ENCODE measurements at regions not wholly inside any gene's neighbourhood (a gene's known extent, or its start where the extent isn't known, plus 50 kb on each side); places are given as distances from the start of the nearest gene placed in this dataset.

DNA sequence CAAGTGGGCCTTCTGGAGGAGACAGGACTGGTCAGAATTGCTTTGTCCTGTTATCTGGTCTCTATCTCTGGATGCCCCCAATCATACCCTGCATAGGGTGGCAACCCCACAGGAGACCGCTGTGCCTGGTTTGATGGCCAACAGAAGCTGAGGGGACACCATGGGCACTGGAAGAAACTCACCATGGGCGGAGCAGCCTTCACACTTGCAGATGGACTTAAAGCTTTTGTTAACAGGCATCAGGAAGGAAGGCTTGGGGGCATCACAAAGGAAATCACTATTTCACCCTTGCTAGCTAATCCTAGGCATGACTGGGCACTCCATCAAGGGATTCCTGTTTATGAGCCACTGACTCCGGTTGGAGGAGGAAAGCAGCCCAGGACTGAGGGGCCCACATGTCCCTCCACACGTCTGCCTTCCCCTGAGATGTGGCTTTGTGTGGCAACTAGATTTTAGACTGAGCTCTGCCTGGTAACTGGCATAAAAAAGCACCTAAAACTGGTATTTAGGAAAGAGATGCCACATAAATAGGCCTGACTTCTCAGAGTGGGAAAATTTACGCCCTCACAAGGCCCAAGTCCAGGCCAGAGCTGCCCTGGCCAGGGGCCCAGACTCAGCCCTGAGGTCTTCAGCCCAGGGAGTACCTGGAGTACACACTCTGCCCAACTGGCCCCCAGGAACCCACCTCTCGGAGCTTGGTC lies 57.0 kb upstream of the LYVE1 start:
- H3K9me3 ChIP-seq (ENCODE audit: control insufficient read depth, insufficient read depth, low read depth, low read length), result no peaks in the 10 kb centered on the region
- H3K27me3 ChIP-seq (ENCODE audit: control insufficient read depth, insufficient read depth, low read length), result peaks cover 3% of the 10 kb centered on the region; the same call in 1 of the 2 replicates
- no peak overlapping the region for H3K4me3 ChIP-seq (ENCODE audit: low read depth in 2 of 2, low read length in 2 of 2)
- CTCF ChIA-PET, result interaction anchor here (0.5 to 1.1 kb wide), 3 partner anchors 99 to 259 kb away, joined by 3 to 7 read pairs (median 4); no protein-coding TSS in a partner anchor
- BruUV-seq (replicated peaks), result no TSS peak
- no peak overlapping the region; the same call in 1 of the 2 replicates for H3K27ac ChIP-seq (ENCODE audit: low read length)
- ATAC-seq (no peak), DNase-seq (ENCODE audit: low read depth, low spot score) (no peak)
- no peaks in the 10 kb centered on the region for H3K36me3 ChIP-seq (ENCODE audit: control insufficient read depth, insufficient read depth, low read length)
- in situ Hi-C loops (cut with HindIII; ENCODE audit: low pct_unique_long_range_greater_than_20kb, low sequenced_read_pairs), result no loop called here
- intact Hi-C loops (cut with micrococcal nuclease; ENCODE audit: unreplicated experiment), result loop anchor here (2.0 kb wide), 1 partner anchor 109 kb away; no protein-coding TSS in a partner anchor
- TF ChIP-seq TCF7L2 (IDR thresholded peaks at IDR 0.05; ENCODE audit: low read depth, low read length) (no peak), SIN3A (IDR thresholded peaks at IDR 0.05; ENCODE audit: borderline replicate concordance, insufficient read depth, low read depth, low read length) (no peak), POLR2AphosphoS5 (IDR thresholded peaks at IDR 0.05; ENCODE audit: low read depth, low read length) (no peak)
- TF ChIP-seq, protein P1, sequence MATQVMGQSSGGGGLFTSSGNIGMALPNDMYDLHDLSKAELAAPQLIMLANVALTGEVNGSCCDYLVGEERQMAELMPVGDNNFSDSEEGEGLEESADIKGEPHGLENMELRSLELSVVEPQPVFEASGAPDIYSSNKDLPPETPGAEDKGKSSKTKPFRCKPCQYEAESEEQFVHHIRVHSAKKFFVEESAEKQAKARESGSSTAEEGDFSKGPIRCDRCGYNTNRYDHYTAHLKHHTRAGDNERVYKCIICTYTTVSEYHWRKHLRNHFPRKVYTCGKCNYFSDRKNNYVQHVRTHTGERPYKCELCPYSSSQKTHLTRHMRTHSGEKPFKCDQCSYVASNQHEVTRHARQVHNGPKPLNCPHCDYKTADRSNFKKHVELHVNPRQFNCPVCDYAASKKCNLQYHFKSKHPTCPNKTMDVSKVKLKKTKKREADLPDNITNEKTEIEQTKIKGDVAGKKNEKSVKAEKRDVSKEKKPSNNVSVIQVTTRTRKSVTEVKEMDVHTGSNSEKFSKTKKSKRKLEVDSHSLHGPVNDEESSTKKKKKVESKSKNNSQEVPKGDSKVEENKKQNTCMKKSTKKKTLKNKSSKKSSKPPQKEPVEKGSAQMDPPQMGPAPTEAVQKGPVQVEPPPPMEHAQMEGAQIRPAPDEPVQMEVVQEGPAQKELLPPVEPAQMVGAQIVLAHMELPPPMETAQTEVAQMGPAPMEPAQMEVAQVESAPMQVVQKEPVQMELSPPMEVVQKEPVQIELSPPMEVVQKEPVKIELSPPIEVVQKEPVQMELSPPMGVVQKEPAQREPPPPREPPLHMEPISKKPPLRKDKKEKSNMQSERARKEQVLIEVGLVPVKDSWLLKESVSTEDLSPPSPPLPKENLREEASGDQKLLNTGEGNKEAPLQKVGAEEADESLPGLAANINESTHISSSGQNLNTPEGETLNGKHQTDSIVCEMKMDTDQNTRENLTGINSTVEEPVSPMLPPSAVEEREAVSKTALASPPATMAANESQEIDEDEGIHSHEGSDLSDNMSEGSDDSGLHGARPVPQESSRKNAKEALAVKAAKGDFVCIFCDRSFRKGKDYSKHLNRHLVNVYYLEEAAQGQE (IDR thresholded peaks at IDR 0.05; ENCODE audit: insufficient read depth in 1 of 2, low read depth in 2 of 2, low read length in 1 of 2), result no peak
- TF ChIP-seq, protein P2, sequence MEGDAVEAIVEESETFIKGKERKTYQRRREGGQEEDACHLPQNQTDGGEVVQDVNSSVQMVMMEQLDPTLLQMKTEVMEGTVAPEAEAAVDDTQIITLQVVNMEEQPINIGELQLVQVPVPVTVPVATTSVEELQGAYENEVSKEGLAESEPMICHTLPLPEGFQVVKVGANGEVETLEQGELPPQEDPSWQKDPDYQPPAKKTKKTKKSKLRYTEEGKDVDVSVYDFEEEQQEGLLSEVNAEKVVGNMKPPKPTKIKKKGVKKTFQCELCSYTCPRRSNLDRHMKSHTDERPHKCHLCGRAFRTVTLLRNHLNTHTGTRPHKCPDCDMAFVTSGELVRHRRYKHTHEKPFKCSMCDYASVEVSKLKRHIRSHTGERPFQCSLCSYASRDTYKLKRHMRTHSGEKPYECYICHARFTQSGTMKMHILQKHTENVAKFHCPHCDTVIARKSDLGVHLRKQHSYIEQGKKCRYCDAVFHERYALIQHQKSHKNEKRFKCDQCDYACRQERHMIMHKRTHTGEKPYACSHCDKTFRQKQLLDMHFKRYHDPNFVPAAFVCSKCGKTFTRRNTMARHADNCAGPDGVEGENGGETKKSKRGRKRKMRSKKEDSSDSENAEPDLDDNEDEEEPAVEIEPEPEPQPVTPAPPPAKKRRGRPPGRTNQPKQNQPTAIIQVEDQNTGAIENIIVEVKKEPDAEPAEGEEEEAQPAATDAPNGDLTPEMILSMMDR (IDR thresholded peaks at IDR 0.05), result no peak
- POLR2A ChIA-PET, result no interaction called here
- H3K4me1 ChIP-seq (ENCODE audit: control insufficient read depth, insufficient read depth, low read length), result no peaks in the 10 kb centered on the region

DNA sequence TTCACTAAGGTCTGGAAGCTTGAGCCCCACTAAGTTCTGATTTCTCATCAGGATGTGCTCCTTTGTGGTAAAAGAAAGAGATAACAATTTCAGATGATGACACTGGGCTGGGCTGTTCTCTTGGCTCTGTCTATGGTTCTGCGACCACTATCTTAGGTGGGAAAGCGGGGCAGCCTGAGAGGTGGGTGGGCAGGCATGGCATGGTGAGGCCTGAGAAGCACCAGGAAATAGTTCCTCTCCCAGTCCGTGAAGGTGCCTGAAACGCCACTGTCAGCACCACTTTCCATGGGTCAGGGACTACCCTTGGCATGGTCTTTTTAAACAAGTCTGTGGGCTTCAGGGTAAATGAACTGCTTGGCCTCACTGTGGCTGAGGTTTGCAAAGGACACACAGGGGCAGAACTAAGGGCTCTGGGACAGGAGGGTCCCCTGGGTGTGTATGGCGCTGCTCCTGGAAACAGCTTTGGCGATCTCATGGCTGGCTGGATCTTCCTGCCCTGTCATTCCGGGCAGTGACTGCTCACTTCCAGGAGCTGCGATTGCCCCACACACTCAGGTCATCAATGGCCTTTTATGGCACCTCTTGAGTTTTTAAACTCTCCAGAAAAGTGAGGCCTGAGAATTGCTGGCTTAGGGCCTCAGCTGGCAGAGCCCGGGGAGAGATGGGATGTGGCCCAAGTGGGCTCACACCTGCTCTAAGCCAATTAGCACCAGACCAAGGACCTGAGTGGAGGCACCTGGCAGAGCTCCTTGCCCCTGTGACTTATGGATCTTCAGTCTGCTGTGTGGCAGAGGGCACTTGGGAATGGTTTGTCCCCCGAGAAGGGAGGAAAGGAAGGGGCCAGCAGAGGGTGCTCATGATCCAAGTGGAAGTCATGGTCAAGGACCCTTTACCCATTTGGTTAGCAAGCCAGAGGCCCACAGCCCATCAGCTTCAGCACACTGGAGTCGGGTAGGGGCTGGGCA lies 55.6 kb upstream of the LYVE1 start:
- Histone ChIP-seq H3K4me1 (ENCODE audit: control insufficient read depth, insufficient read depth, low read length) (no peaks in the 10 kb centered on the region), H3K4me3 (ENCODE audit: low read depth in 2 of 2, low read length in 2 of 2) (no peak overlapping the region), H3K9me3 (ENCODE audit: control insufficient read depth, insufficient read depth, low read depth, low read length) (no peaks in the 10 kb centered on the region), H3K27me3 (ENCODE audit: control insufficient read depth, insufficient read depth, low read length) (peaks cover 9% of the 10 kb centered on the region; the same call in 1 of the 2 replicates), H3K27ac (ENCODE audit: low read length) (no peak overlapping the region), H3K36me3 (ENCODE audit: control insufficient read depth, insufficient read depth, low read length) (no peaks in the 10 kb centered on the region)
- ATAC-seq, result peak; percentile 75
- intact Hi-C loops (cut with micrococcal nuclease; ENCODE audit: unreplicated experiment) (loop anchor here (2.0 kb wide), 1 partner anchor 111 kb away; no protein-coding TSS in a partner anchor), in situ Hi-C loops (cut with HindIII; ENCODE audit: low pct_unique_long_range_greater_than_20kb, low sequenced_read_pairs) (no loop called here)
- BruUV-seq (replicated peaks), result no TSS peak
- ChIA-PET CTCF (interaction anchor here (1.1 kb wide), 1 partner anchor 112 kb away, joined by 4 read pairs; no protein-coding TSS in a partner anchor), POLR2A (no interaction called here)
- TF ChIP-seq SIN3A (IDR thresholded peaks at IDR 0.05; ENCODE audit: borderline replicate concordance, insufficient read depth, low read depth, low read length), result no peak
- no peak for TF ChIP-seq TCF7L2 (IDR thresholded peaks at IDR 0.05; ENCODE audit: low read depth, low read length)
- TF ChIP-seq, protein P2 (IDR thresholded peaks at IDR 0.05), result no peak
- TF ChIP-seq POLR2AphosphoS5 (IDR thresholded peaks at IDR 0.05; ENCODE audit: low read depth, low read length), result no peak
- TF ChIP-seq, protein P1 (IDR thresholded peaks at IDR 0.05; ENCODE audit: insufficient read depth in 1 of 2, low read depth in 2 of 2, low read length in 1 of 2), result no peak
- DNase-seq (ENCODE audit: low read depth, low spot score), result peak; percentile 33

Data from Panc1 (cell line).